ENCODE measurements at regions not wholly inside any gene's neighbourhood (a gene's known extent, or its start where the extent isn't known, plus 50 kb on each side); places are given as distances from the start of the nearest gene placed in this dataset.

DNA sequence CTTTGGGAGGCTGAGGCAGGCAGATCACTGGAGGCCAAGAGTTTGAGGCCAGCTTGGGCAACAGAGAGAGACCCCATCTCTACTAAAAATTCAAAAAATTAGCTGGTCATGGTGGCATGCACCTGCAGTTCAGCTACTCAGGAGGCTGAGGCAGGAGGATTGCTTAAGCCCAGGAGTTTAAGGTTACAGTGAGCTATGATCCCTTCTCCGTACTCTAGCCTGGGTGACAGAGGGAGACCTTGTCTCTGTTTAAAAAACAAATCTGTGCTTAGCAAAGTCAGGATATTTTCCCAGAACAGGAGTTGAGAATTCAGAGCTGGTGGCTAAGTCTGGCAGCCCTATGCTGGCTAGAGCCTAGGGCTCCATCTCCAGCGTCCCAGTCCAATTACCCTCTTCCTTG is 142.9 kb upstream of the PZP start:
- TF ChIP-seq POLR2A (IDR thresholded peaks at IDR 0.05; ENCODE audit: low read length) (no peak), GATA1 (IDR thresholded peaks at IDR 0.05; ENCODE audit: low read depth, low read length) (no peak)

Measured in erythroblast (primary cell).